ENCODE measurements at regions not wholly inside any gene's neighbourhood (a gene's known extent, or its start where the extent isn't known, plus 50 kb on each side); places are given as distances from the start of the nearest gene placed in this dataset.

DNA sequence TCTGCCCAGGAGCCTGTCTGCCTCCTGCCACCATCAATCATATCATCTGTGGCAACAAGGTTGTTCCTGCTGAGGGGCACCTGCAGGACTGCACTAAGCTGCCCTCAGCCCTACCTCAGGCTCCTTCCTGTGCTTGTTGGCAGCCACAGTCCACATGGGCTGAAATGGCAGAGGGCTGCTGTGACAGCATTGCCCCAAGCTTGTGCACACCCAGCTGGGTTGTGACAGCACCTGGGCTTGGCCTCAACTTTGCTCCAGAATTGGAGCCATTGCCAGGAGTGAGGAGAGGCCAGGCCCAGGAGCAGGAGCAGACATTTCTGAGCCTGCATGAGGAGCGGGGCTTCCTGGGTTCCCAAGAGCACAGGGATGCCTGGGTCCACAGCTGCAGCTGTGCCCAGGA, 340.9 kb upstream of the CHRM2 start:
- H3K79me1 ChIP-seq (ENCODE audit: low read depth in 1 of 2, low read length in 2 of 2), result no peaks in the 10 kb centered on the region
- peak overlapping the region; percentile 44 for H2AK9ac ChIP-seq (replicated peaks; ENCODE audit: low read depth, low read length, poor library complexity)
- in situ Hi-C loops (cut with MboI; ENCODE audit: low sequenced_read_pairs), result no loop called here
- no peak overlapping the region for H2BK20ac ChIP-seq (ENCODE audit: low read depth, low read length)
- no peak overlapping the region for H2BK120ac ChIP-seq (ENCODE audit: low read depth, low read length)
- H4K91ac ChIP-seq (ENCODE audit: insufficient read depth, low read depth, low read length), result no peak overlapping the region; the same call in 1 of the 2 replicates
- TF ChIP-seq, protein P1, sequence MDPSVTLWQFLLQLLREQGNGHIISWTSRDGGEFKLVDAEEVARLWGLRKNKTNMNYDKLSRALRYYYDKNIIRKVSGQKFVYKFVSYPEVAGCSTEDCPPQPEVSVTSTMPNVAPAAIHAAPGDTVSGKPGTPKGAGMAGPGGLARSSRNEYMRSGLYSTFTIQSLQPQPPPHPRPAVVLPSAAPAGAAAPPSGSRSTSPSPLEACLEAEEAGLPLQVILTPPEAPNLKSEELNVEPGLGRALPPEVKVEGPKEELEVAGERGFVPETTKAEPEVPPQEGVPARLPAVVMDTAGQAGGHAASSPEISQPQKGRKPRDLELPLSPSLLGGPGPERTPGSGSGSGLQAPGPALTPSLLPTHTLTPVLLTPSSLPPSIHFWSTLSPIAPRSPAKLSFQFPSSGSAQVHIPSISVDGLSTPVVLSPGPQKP (IDR thresholded peaks at IDR 0.05; ENCODE audit: borderline replicate concordance, low read depth, low read length), result no peak
- TF ChIP-seq, protein P2, sequence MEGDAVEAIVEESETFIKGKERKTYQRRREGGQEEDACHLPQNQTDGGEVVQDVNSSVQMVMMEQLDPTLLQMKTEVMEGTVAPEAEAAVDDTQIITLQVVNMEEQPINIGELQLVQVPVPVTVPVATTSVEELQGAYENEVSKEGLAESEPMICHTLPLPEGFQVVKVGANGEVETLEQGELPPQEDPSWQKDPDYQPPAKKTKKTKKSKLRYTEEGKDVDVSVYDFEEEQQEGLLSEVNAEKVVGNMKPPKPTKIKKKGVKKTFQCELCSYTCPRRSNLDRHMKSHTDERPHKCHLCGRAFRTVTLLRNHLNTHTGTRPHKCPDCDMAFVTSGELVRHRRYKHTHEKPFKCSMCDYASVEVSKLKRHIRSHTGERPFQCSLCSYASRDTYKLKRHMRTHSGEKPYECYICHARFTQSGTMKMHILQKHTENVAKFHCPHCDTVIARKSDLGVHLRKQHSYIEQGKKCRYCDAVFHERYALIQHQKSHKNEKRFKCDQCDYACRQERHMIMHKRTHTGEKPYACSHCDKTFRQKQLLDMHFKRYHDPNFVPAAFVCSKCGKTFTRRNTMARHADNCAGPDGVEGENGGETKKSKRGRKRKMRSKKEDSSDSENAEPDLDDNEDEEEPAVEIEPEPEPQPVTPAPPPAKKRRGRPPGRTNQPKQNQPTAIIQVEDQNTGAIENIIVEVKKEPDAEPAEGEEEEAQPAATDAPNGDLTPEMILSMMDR (conservative IDR thresholded peaks at IDR 0.05; ENCODE audit: low read depth, low read length), result no peak
- TF ChIP-seq CHD1 (IDR thresholded peaks at IDR 0.05; ENCODE audit: low read depth, low read length) (no peak), RAD21 (IDR thresholded peaks at IDR 0.05; ENCODE audit: low read length) (no peak), CEBPB (IDR thresholded peaks at IDR 0.05; ENCODE audit: low read depth, low read length) (no peak), RFX5 (IDR thresholded peaks at IDR 0.05; ENCODE audit: low read depth, low read length) (no peak), MAZ (IDR thresholded peaks at IDR 0.05; ENCODE audit: borderline replicate concordance, low read depth, low read length) (no peak), FOS (IDR thresholded peaks at IDR 0.05; ENCODE audit: low read depth, low read length) (no peak), NFE2L2 (IDR thresholded peaks at IDR 0.05; ENCODE audit: low read depth, low read length) (no peak), RCOR1 (IDR thresholded peaks at IDR 0.05; ENCODE audit: insufficient replicate concordance, low read length) (no peak), SMC3 (IDR thresholded peaks at IDR 0.05; ENCODE audit: low read depth, low read length) (no peak), POLR2A (IDR thresholded peaks at IDR 0.05; ENCODE audit: low read depth, low read length) (no peak), MXI1 (IDR thresholded peaks at IDR 0.05; ENCODE audit: borderline replicate concordance, low read depth, low read length) (no peak)
- TF ChIP-seq, protein P3, sequence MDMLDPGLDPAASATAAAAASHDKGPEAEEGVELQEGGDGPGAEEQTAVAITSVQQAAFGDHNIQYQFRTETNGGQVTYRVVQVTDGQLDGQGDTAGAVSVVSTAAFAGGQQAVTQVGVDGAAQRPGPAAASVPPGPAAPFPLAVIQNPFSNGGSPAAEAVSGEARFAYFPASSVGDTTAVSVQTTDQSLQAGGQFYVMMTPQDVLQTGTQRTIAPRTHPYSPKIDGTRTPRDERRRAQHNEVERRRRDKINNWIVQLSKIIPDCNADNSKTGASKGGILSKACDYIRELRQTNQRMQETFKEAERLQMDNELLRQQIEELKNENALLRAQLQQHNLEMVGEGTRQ (IDR thresholded peaks at IDR 0.05; ENCODE audit: low read depth, low read length), result no peak
- peak overlapping the region; percentile 68 for H2AFZ ChIP-seq (replicated peaks; ENCODE audit: low read length, poor library complexity)
- dilution Hi-C loops (cut with HindIII; ENCODE audit: low sequenced_read_pairs, unreplicated experiment), result no loop called here
- H3K9me1 ChIP-seq (ENCODE audit: insufficient read depth, low read length), result 0 out of 2 replicates have a peak, but pooled peaks cover 3% of the 10 kb centered on the region
- 56% methylated on average over 1 of the region's 1 CpG; no CpG with 5 or more reads in 1 of the 2 experiments for WGBS, 2 experiments (ENCODE audit: extremely low coverage in 2 of 2, insufficient read length in 1 of 2)
- H2BK5ac ChIP-seq (ENCODE audit: low read depth, low read length, poor library complexity, severe bottlenecking), result peak overlapping the region; percentile 71
- no peak overlapping the region for H4K8ac ChIP-seq (ENCODE audit: low read depth in 2 of 2, low read length in 2 of 2)
- DNase-seq (no peak), ATAC-seq (ENCODE audit: low read depth) (no peak)
- no peak overlapping the region for H3K4me2 ChIP-seq (ENCODE audit: low read depth, low read length)
- H3K27ac ChIP-seq (ENCODE audit: insufficient read depth, low read length), result no peak overlapping the region
- H4K5ac ChIP-seq (ENCODE audit: low read depth, low read length), result no peak overlapping the region
- H2BK15ac ChIP-seq (ENCODE audit: low read depth, low read length), result no peak overlapping the region
- no peaks in the 10 kb centered on the region for H3K36me3 ChIP-seq (ENCODE audit: control insufficient read depth, insufficient read depth, low read length)
- POLR2A ChIA-PET (ENCODE audit: unreplicated experiment), result no interaction called here
- CTCF ChIA-PET, result no interaction called here
- H3K27me3 ChIP-seq (ENCODE audit: control insufficient read depth, insufficient read depth, low read length), result no peaks in the 10 kb centered on the region
- no TSS peak for BruUV-seq (replicated peaks)
- no peak overlapping the region for H3K9ac ChIP-seq (ENCODE audit: low read depth, low read length)
- H2AK5ac ChIP-seq (ENCODE audit: low read depth, low read length), result no peak overlapping the region
- H3K4me1 ChIP-seq (ENCODE audit: control insufficient read depth, insufficient read depth, low read length), result peaks cover 3% of the 10 kb centered on the region; the same call in 1 of the 2 replicates
- intact Hi-C loops (cut with micrococcal nuclease), result loop anchor here (5.0 kb wide), 1 partner anchor 470 kb away; no protein-coding TSS in a partner anchor
- no peaks in the 10 kb centered on the region for H4K20me1 ChIP-seq (ENCODE audit: insufficient read depth, low read length)
- H3K56ac ChIP-seq (ENCODE audit: extremely low read depth, insufficient read depth, low read length), result no peak overlapping the region
- no peak overlapping the region for H3K4ac ChIP-seq (ENCODE audit: low read depth, low read length)
- H3K23ac ChIP-seq (ENCODE audit: low read depth, low read length), result no peak overlapping the region
- no peak overlapping the region for H3K14ac ChIP-seq (replicated peaks; ENCODE audit: low read depth, low read length)
- peaks cover 4% of the 10 kb centered on the region for H3K9me3 ChIP-seq (ENCODE audit: control insufficient read depth, insufficient read depth, low read length)
- H3K18ac ChIP-seq (ENCODE audit: low read depth, low read length), result no peak overlapping the region
- no peak overlapping the region for H3K4me3 ChIP-seq (ENCODE audit: insufficient read depth, low read depth, low read length)
